ENCODE measurements at regions not wholly inside any gene's neighbourhood (a gene's known extent, or its start where the extent isn't known, plus 50 kb on each side); places are given as distances from the start of the nearest gene placed in this dataset.
"Not testable (repeated sequence)": the region's sequence is repeated elsewhere in the genome, so short reads cannot be mapped to it uniquely, and the experiment has no call there.

GRCh38 chr17:36846410-36847292 is 90.6 kb upstream of the LHX1 start:
- peaks cover 21% of the 10 kb centered on the region for H3K4me1 ChIP-seq (ENCODE audit: insufficient read depth, low read length)
- no peak overlapping the region for H2AFZ ChIP-seq (ENCODE audit: low read length)
- no peak for DNase-seq
- no peaks in the 10 kb centered on the region for H3K27me3 ChIP-seq (ENCODE audit: low read length)
- BruUV-seq (replicated peaks): no TSS peak
- no peaks in the 10 kb centered on the region for H3K79me2 ChIP-seq (ENCODE audit: low read length)
- no peaks in the 10 kb centered on the region for H3K9me2 ChIP-seq (replicated peaks; ENCODE audit: low read length)
- no peaks in the 10 kb centered on the region for H3F3A ChIP-seq (ENCODE audit: low read length, unreplicated experiment)
- ATAC-seq: no peak
- CTCF ChIA-PET: no interaction called here
- intact Hi-C loops (cut with micrococcal nuclease): no loop called here
- no peak overlapping the region for H3K9ac ChIP-seq (ENCODE audit: low read length)
- H3K4me3 ChIP-seq (ENCODE audit: low read length): no peak overlapping the region
- TF ChIP-seq EZH2phosphoT487 (IDR thresholded peaks at IDR 0.05; ENCODE audit: borderline replicate concordance, low read length): no peak
- TF ChIP-seq EZH2 (IDR thresholded peaks at IDR 0.05; ENCODE audit: low read length, unreplicated experiment): no peak
- TF ChIP-seq, protein P1, sequence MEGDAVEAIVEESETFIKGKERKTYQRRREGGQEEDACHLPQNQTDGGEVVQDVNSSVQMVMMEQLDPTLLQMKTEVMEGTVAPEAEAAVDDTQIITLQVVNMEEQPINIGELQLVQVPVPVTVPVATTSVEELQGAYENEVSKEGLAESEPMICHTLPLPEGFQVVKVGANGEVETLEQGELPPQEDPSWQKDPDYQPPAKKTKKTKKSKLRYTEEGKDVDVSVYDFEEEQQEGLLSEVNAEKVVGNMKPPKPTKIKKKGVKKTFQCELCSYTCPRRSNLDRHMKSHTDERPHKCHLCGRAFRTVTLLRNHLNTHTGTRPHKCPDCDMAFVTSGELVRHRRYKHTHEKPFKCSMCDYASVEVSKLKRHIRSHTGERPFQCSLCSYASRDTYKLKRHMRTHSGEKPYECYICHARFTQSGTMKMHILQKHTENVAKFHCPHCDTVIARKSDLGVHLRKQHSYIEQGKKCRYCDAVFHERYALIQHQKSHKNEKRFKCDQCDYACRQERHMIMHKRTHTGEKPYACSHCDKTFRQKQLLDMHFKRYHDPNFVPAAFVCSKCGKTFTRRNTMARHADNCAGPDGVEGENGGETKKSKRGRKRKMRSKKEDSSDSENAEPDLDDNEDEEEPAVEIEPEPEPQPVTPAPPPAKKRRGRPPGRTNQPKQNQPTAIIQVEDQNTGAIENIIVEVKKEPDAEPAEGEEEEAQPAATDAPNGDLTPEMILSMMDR (conservative IDR thresholded peaks at IDR 0.05; ENCODE audit: low read depth, low read length): no peak
- no peak overlapping the region for H3K4me2 ChIP-seq (ENCODE audit: low read length)
- no peaks in the 10 kb centered on the region for H4K20me1 ChIP-seq (ENCODE audit: low read length)
- H3K36me3 ChIP-seq (ENCODE audit: low read depth, low read length): no peaks in the 10 kb centered on the region
- no peaks in the 10 kb centered on the region for H3K9me3 ChIP-seq (ENCODE audit: low read length)
- POLR2A ChIA-PET (ENCODE audit: unreplicated experiment): no interaction called here
- H3K27ac ChIP-seq (ENCODE audit: low read length): no peak overlapping the region

DNA sequence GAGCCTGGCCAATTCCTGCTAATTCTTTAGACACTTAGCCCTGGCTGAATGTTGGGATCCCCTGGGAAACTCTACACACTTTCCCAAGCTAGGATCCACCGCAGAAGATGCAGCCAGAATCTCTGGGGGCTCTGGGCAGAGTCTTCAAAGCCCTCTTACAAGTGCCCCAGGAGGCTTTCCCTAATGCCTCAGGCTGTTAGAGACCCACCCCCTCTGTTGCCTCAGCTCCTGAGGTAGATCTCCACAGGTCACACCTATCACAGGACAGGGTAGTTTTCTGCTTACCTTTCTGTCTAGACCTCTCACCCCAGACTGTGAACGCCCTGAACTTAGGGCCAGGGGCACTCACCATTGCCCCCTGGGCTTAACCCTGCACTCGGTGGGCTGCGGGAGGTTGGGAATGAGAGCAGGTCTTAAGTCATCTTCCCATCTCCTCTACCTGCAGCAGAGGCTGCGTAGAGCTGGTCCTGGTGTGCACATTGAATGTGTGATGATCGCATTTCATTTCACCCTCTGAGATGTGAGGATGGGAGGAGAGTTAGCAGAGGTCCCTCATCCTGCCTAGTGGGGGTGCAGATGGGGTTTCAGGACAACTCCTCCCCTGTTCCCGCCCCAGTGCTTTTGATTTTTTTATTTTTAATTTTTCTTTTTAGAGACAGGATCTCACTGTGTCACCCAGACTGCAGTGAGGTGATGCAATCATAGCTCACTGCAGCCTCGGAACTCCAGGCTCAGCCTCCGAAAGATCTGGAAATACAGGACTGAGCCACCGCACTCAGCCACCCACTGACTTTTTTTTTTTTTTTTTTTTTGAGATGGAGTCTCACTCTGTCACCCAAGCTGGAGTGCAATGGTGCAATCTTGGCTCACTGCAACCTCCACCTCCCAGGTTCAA is 89.0 kb upstream of the LHX1 start:
- intact Hi-C loops (cut with micrococcal nuclease): no loop called here
- H3K4me1 ChIP-seq (ENCODE audit: insufficient read depth, low read length): peaks cover 22% of the 10 kb centered on the region
- no peaks in the 10 kb centered on the region for H3K27me3 ChIP-seq (ENCODE audit: low read length)
- H3F3A ChIP-seq (ENCODE audit: low read length, unreplicated experiment): no peaks in the 10 kb centered on the region
- no peaks in the 10 kb centered on the region for H3K36me3 ChIP-seq (ENCODE audit: low read depth, low read length)
- no peak overlapping the region for H3K27ac ChIP-seq (ENCODE audit: low read length)
- H3K79me2 ChIP-seq (ENCODE audit: low read length): no peaks in the 10 kb centered on the region
- H4K20me1 ChIP-seq (ENCODE audit: low read length): no peaks in the 10 kb centered on the region
- H3K9ac ChIP-seq (ENCODE audit: low read length): no peak overlapping the region
- POLR2A ChIA-PET (ENCODE audit: unreplicated experiment): no interaction called here
- H3K9me3 ChIP-seq (ENCODE audit: low read length): no peaks in the 10 kb centered on the region
- H3K4me2 ChIP-seq (ENCODE audit: low read length): no peak overlapping the region
- no peak overlapping the region for H3K4me3 ChIP-seq (ENCODE audit: low read length)
- no TSS peak for BruUV-seq (replicated peaks)
- no peak overlapping the region for H2AFZ ChIP-seq (ENCODE audit: low read length)
- DNase-seq (no peak), ATAC-seq (no peak)
- CTCF ChIA-PET: no interaction called here
- TF ChIP-seq EZH2 (IDR thresholded peaks at IDR 0.05; ENCODE audit: low read length, unreplicated experiment) (no peak), EZH2phosphoT487 (IDR thresholded peaks at IDR 0.05; ENCODE audit: borderline replicate concordance, low read length) (no peak)
- TF ChIP-seq, protein P1 (conservative IDR thresholded peaks at IDR 0.05; ENCODE audit: low read depth, low read length): no peak
- no peaks in the 10 kb centered on the region for H3K9me2 ChIP-seq (replicated peaks; ENCODE audit: low read length)

DNA sequence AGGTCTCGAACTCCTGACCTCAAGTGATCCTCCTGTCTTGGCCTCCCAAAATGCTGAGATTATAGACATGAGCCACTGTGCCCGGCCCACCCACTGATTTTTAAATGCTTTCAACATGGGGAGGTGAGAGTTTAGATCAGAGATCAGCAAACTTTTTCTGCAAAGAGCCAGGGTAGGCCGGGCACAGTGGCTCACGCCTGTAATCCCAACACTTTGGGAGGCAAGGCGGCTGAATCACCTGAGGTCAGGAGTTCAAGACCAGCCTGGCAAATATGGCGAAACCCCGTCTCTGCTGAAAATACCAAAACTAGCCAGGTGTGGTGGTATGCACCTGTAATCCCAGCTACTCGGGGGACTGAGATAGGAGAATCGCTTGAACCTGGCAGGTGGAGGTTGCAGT is 88.3 kb upstream of the LHX1 start:
- H3K4me2 ChIP-seq (ENCODE audit: low read length): not testable (repeated sequence)

More for the DNA sequence above, 88.3 kb upstream of the LHX1 start:
- POLR2A ChIA-PET (ENCODE audit: unreplicated experiment): interaction anchor here (0.6 kb wide), 1 partner anchor 309 kb away, joined by 3 read pairs; no protein-coding TSS in a partner anchor
- H3K27ac ChIP-seq (ENCODE audit: low read length); intact Hi-C loops (cut with micrococcal nuclease); H3F3A ChIP-seq (ENCODE audit: low read length, unreplicated experiment); H3K36me3 ChIP-seq (ENCODE audit: low read depth, low read length); H3K4me3 ChIP-seq (ENCODE audit: low read length); H3K27me3 ChIP-seq (ENCODE audit: low read length); H4K20me1 ChIP-seq (ENCODE audit: low read length); H3K9ac ChIP-seq (ENCODE audit: low read length); H3K9me2 ChIP-seq (replicated peaks; ENCODE audit: low read length); BruUV-seq (replicated peaks); ATAC-seq; DNase-seq; H3K79me2 ChIP-seq (ENCODE audit: low read length); CTCF ChIA-PET; H2AFZ ChIP-seq (ENCODE audit: low read length); H3K9me3 ChIP-seq (ENCODE audit: low read length): not testable (repeated sequence)
- peaks cover 22% of the 10 kb centered on the region for H3K4me1 ChIP-seq (ENCODE audit: insufficient read depth, low read length)
